SK-N-MC (cell line): ENCODE measurements at regions not wholly inside any gene's neighbourhood (a gene's known extent, or its start where the extent isn't known, plus 50 kb on each side); places are given as distances from the start of the nearest gene placed in this dataset.

Source experiments
- EZH2 ChIP-seq: fragments of 200-600 bp; sonication (generic); IDR thresholded peaks from one replicate; pipeline ENCODE4 v1.6.1; 2017; ENCODE audit warnings: antibody characterized with exemption
- POLR2AphosphoS5 ChIP-seq: IDR thresholded peaks from 2 replicates; pipeline ENCODE4 v1.6.1; 2012; ENCODE audit warnings: mild to moderate bottlenecking, low read depth, low read length, borderline replicate concordance

DNA sequence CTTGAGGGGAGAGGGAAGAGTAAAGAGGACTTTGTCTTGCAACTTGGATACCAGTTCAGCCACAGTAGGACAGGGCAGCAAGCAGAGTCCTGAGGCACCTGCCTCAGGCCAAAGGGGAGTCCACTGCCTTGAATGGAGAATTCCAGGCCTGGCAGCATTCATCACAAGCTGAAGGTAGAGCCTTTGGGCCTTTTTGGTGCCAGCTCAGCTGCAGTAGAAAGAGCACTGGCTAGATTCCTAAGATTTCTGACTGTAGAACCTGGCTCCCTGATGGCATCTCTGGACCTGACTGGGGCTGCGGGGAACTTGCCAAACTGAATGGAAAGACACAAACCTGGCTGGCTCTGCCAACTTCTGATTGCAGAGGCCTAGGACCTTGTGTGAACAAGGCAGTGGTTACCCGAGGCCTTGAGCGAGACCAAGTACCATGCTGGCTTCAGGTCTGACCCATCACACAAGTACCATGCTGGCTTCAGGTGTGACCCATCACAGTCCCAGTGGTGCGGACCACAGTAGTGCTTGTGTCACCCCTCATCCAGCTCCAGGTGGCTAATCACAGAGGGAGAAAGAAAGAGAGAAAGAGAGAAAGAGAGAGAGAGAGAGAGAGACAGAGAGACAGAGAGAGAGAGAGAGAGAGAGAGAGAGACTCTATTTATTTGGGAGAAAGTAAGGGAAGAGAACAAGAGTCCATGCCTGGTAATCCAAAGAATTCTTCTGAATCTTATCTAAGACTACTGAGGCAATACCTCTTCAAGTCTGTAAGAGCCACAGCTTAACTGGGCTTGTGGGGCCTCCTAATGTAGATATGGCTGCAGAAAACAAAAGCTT lies 137.6 kb upstream of the SPIN4 start:
- TF ChIP-seq POLR2AphosphoS5 (no peak), EZH2 (no peak)
